Activated T-cell treated with anti-CD3 and anti-CD28 coated beads, Interleukin-2, amount 50 U/mL, for 48 hours (primary cell): ENCODE measurements at regions not wholly inside any gene's neighbourhood (a gene's known extent, or its start where the extent isn't known, plus 50 kb on each side); places are given as distances from the start of the nearest gene placed in this dataset.
A peak's percentile ranks its signal among the peaks of the same experiment; 100 is the strongest.

Experiments used
- DNase-seq, 2 experiments: peaks; one replicate each; pipeline ENCODE4 v3.0.0-alpha.2; 2020

GRCh38 chr13:111394211-111394922 is 73.9 kb downstream of the TEX29 start:
- no peak for DNase-seq

- DNase-seq: no peak
Measured at GRCh38 chr13:111395511-111396393, 75.3 kb downstream of the TEX29 start.

- DNase-seq: no peak
Measured at GRCh38 chr13:111396457-111396856, 76.0 kb downstream of the TEX29 start.

- DNase-seq: no peak
Measured at GRCh38 chr13:111397202-111397880, 76.9 kb downstream of the TEX29 start.

GRCh38 chr13:111398196-111398595 is 77.8 kb downstream of the TEX29 start:
- DNase-seq: no peak

GRCh38 chr13:111398715-111399299 is 78.4 kb downstream of the TEX29 start:
- no peak for DNase-seq

GRCh38 chr13:111399334-111399733 is 78.9 kb downstream of the TEX29 start:
- DNase-seq: no peak

- peak in 1 of 2 experiments; percentile 1 for DNase-seq
Measured at GRCh38 chr13:111399776-111400538, 79.5 kb downstream of the TEX29 start.

GRCh38 chr13:111401151-111401550 is 80.7 kb downstream of the TEX29 start:
- no peak for DNase-seq

- DNase-seq: no peak
Measured at GRCh38 chr13:111401755-111402154, 81.3 kb downstream of the TEX29 start.

- no peak for DNase-seq
Measured at GRCh38 chr13:111402441-111402840, 82.0 kb downstream of the TEX29 start.

GRCh38 chr13:111403266-111403665 is 82.8 kb downstream of the TEX29 start:
- DNase-seq: no peak

GRCh38 chr13:111404746-111405145 is 84.3 kb downstream of the TEX29 start:
- DNase-seq: no peak

GRCh38 chr13:111406636-111407035 is 86.2 kb downstream of the TEX29 start:
- DNase-seq: no peak

- DNase-seq: no peak
Measured at GRCh38 chr13:111407381-111408131, 87.1 kb downstream of the TEX29 start.

- DNase-seq: no peak
Measured at GRCh38 chr13:111409413-111409812, 89.0 kb downstream of the TEX29 start.

- DNase-seq: no peak
Measured at GRCh38 chr13:111410232-111411021, 90.0 kb downstream of the TEX29 start.

- DNase-seq: no peak
Measured at GRCh38 chr13:111411151-111411858, 90.9 kb downstream of the TEX29 start.

GRCh38 chr13:111411919-111412650 is 91.6 kb downstream of the TEX29 start:
- DNase-seq: no peak
